Stimulated activated CD8-positive, alpha-beta memory T cell treated with anti-CD3 and anti-CD28 coated beads, Interleukin-15, amount 100 ng/mL, for 48 hours (primary cell): ENCODE measurements at regions not wholly inside any gene's neighbourhood (a gene's known extent, or its start where the extent isn't known, plus 50 kb on each side); places are given as distances from the start of the nearest gene placed in this dataset.
A peak's percentile ranks its signal among the peaks of the same experiment; 100 is the strongest.
"Not testable (repeated sequence)": the region's sequence is repeated elsewhere in the genome, so short reads cannot be mapped to it uniquely, and the experiment has no call there.

Experiments used
- DNase-seq, 2 donors: peaks; one replicate each; pipeline ENCODE4 v3.0.0-alpha.2; 2020; ENCODE audit warnings: low read depth in 2 of 2

GRCh38 chrX:13476384-13476783, 93.0 kb upstream of the EGFL6 start:
- no peak for DNase-seq

GRCh38 chrX:13474164-13474516, 95.3 kb upstream of the EGFL6 start:
- no peak for DNase-seq

DNA sequence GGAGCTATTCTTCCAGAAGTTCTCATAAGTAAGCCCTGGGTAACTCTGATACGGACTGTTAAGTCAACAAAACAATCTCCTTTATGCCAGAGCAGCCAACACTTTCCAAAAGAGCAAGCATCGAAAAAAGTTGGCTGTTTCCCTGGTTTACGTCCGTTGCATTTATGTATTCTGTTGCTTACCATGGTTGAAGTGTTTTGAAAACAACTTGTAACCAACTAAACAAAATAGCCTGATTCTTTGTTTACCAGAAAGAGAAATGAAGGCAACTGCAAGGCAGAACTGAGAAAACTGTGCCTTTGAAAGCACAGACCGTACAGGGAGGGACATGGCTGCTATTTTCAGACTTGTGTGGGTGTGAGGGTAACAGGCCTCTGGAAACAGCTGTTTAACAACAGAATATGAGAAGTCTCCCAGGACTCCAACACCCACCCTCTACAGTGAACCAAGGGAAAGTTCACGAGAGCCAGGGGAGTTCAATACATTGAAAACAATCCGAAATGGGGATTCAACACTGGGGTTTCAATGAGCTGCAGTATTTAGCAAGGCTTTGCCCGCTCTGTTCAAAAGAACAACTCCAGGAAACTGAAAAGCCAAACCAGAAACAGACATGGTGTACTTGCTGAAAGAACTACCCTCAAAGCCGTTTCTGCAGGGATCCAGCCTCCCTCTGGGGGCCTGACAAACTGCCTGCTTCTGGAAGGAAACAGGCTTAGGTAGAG, 95.8 kb upstream of the EGFL6 start:
- no peak for DNase-seq

GRCh38 chrX:13472975-13473374, 96.4 kb upstream of the EGFL6 start:
- DNase-seq = no peak

- DNase-seq = no peak
Observed at GRCh38 chrX:13471269-13471668, 98.1 kb upstream of the EGFL6 start.

DNA sequence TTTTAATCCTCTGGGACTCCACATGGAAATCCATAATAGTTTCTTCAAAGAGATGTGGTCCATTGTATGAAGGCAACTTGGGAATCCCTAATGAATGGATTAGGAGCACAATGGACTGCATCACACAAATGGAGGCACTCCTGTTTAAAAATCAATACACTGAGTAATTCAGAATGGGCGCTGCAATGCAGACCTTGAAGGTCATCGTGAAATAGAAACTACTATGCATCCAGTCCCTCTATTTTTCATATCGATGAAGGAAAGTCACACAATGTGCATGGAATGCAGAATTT, 98.8 kb upstream of the EGFL6 start:
- DNase-seq = no peak

GRCh38 chrX:13469963-13470684, 99.3 kb upstream of the EGFL6 start:
- no peak for DNase-seq

DNA sequence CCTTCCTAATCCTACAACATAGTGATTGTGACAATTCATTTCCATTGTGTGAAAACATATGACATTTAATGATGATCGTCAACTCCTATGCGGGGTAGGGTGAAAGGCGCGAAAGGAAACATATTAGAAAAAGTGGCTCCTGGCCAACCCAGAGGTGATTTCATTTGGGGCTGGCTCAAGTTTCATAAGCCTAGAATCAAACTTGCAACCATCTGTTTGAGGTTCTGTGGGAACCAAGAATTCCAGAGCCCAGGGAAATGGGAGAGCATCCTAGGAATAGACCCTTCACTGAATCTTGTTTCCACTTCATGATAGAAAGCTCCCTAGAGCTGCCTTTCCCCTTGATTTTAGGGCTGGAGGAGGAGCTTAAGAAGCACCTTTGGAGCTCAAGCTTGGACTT, 101.3 kb upstream of the EGFL6 start:
- DNase-seq = no peak

DNA sequence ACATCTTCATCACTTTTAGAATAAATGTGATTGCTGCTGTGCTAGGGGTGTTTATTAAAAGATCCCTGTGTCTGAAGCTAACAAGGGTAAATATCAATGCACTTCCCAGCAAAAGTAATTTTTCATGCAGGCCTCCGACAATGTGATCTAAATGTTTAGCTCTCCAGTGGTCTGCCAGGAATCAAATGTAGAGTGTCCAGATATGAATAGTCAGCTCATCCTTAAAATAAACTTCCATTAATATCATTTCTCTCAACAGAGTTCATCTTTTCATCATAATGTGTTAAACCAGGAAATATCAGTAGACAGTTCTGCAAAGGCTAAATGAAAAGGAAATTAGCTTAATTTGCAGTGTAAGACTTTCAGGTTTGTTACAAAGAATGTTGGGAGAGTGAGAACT, 102.2 kb upstream of the EGFL6 start:
- DNase-seq = no peak

- DNase-seq = no peak
Observed at GRCh38 chrX:13464599-13465275, 104.7 kb upstream of the EGFL6 start.

GRCh38 chrX:13463608-13464007, 105.8 kb upstream of the EGFL6 start:
- no peak for DNase-seq

GRCh38 chrX:13452283-13452682, 117.1 kb upstream of the EGFL6 start:
- DNase-seq = no peak

DNA sequence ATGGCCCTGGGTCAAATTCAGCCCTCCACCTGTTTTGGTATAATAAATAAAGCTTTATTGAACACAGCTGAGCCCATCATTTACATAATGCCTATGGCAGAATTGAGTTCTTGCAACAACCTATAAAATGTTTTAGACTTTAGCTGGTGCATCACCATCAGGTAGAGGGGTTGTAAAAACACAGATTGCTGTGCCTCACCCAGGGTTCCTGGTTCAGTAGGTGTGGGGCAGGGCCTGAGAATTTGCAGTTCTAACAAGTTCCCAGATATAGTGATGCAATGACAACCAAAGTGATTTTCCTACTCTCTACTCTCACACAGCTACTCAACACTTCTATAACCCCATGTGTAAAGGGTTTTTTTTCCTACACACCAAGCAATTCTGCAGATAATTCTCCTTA, 120.0 kb upstream of the EGFL6 start:
- DNase-seq = no peak

DNA sequence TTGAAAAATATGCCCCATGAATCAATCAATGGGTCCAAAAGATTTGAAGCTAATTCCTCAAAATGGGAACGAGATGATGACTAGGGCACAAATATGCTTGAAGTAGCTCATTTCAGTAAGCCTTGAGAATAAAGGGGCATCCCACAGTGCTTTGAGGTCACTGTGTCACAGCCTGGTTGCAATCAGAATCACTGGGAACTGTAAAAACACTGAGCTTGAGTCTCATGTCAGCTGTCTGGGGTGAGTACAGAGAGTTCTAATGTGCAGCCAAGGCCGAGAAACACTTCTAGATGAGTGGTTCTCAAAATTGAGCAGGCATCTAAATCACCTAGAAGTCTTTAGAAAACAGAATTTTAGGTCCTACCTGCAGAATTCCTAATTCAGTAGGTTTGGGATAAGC, 120.5 kb upstream of the EGFL6 start:
- DNase-seq = no peak

DNA sequence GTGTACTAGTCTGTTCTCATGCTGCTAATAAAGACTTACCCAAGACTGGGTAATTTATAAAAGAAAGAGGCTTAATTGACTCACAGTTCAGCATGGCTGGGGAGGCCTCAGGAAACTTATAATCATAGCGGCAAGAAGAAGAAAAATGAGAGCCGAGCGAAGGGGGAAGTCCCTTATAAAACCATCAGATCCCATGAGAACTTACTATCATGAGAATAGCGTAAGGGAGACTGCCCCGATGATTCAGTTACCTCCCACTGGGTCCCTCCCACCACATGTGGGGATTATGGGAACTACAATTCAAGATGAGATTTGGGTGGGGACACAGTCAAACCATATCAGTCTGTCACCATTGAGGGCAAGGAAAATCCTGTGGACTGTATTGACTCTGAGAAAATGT, 121.8 kb upstream of the ATXN3L start:
- DNase-seq = not testable (repeated sequence)

DNA sequence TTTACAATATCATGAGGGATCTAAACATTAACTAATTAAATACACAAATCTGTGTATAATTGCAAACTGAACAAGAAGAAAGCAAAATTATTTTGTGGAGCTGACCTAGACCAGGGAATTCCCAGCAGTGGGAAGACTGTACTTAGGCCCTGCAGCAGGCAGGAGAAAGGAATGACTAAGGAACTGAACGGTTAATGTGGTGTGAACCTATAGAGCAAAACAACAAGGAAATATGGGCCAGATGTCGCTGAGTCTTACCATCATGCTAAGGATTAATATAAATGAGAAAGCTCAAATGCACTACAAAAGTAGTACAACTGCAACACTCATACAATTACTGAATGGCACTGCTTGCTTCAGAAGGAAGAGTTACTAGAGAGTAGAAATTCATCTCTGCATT, 120.3 kb upstream of the ATXN3L start:
- no peak for DNase-seq

- no peak for DNase-seq
Observed at GRCh38 chrX:13433298-13433605, 113.4 kb upstream of the ATXN3L start.

DNA sequence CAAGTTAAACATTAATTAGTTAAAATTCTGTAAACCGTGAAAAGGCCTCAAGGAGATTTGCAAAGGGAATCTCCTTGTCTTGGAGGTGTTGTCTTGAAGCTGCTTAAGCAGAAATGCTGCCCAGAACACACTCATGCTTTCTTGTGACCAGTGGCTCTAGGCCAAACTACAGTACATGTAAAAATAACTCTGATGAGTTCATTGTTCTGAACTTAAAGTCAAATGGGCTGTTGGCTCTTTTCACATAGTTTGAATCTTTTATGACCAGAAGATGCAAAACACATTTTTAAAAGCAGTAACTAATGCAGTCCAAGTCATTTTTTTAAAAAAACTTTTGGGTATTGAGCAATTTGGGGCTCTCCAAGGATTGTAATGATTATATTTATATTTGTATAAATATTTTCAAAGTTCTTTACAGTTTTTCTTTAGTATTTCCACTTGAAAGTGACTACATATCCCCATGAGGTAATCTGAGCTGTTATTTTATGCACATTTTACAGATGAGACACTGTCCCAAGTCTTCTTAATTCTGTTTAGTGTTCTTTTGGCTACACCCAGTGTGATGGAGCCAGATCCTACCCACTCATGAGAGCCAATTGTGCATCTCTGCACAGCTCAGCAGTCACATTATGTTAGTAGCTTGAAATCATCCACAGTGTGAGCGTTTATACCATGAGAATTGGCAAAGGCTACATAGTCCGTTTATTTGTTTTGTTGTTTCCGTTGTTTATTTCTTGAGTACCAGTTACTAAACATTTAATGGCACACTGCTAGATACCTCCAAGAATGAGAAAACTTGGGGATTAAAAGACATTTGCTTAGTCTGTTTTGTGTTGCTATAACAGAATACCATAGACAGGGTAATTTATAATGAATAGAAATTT, 112.8 kb upstream of the ATXN3L start:
- no peak for DNase-seq

- no peak for DNase-seq
Observed at GRCh38 chrX:13430136-13430827, 110.4 kb upstream of the ATXN3L start.

DNA sequence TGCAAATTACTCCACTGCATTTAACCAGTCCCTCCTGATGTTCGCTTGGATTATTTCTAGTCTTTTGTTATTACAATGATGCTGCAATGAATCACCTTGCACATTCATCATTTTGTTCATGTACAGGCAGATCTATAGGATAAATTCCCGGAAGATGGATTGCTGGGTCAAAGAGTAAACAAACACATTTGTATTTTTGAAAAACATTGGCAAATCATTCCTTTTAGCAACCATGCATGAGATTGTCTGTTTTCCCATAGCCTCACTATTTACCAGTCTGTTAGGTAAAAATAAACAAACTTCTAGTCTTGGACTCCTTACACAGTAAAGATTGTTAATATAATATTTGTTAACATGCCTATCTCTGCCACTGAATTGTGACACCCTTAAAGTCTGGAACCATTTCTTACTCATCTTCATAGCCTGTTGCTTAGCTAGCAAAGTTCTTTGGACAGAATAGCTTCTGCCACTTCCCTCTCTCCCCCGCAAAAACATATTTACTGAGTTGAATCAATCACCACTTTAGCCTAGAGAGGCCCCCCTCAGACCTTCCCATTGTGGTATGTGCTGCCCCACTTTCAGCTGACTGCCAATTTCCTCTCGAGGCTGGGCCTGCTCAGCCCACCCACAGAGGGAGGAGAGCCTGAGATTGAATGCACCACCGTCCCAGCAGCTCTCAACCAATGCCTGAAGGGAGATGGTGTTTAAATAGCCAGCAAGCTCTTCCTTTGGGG, 108.4 kb upstream of the ATXN3L start:
- peak; percentile 8 to 13 for DNase-seq

- no peak for DNase-seq
Observed at GRCh38 chrX:13427441-13428052, 107.7 kb upstream of the ATXN3L start.
